Activated B cell treated with CpG ODN at 0.5 μM for 24 hours (primary cell): ENCODE measurements at regions not wholly inside any gene's neighbourhood (a gene's known extent, or its start where the extent isn't known, plus 50 kb on each side); places are given as distances from the start of the nearest gene placed in this dataset.
"Not testable (repeated sequence)": the region's sequence is repeated elsewhere in the genome, so short reads cannot be mapped to it uniquely, and the experiment has no call there.

ENCODE experiments used
- ATAC-seq: fragments of 200-7000 bp; cut with Tn5 transposase; one replicate; pipeline ENCODE4 v1.10.0; 2021; ENCODE audit warnings: low read depth, mild to moderate bottlenecking, moderate library complexity
- CTCF ChIA-PET: fragments of 350-600 bp; sonication (Branson Sonifier 250); formaldehyde crosslinking; loops from one replicate; lab custom pipeline; 2021; ENCODE audit warnings: antibody characterized with exemption; lab: Charles Lee
- POLR2A ChIA-PET: fragments of 350-600 bp; sonication (Branson Sonifier 250); formaldehyde crosslinking; loops from one replicate; lab custom pipeline; 2021; ENCODE audit warnings: antibody characterized with exemption; lab: Charles Lee
- DNase-seq: peaks from one replicate; pipeline ENCODE4 v3.0.0; 2022
- H3K27ac Mint-ChIP-seq: one replicate; pipeline ENCODE4 v1.8.0; 2020; ENCODE audit warnings: mixed read lengths
- H3K27me3 Mint-ChIP-seq: one replicate; pipeline ENCODE4 v1.8.0; 2021; ENCODE audit warnings: mixed read lengths
- H3K36me3 Mint-ChIP-seq: one replicate; pipeline ENCODE4 v1.8.0; 2021; ENCODE audit warnings: low read depth, mixed read lengths
- H3K4me1 Mint-ChIP-seq: one replicate; pipeline ENCODE4 v1.8.0; 2021; ENCODE audit warnings: mixed read lengths
- H3K4me3 Mint-ChIP-seq: one replicate; pipeline ENCODE4 v1.8.0; 2020; ENCODE audit warnings: mild to moderate bottlenecking, mixed read lengths
- H3K9me3 Mint-ChIP-seq: one replicate; pipeline ENCODE4 v1.8.0; 2020; ENCODE audit warnings: mixed read lengths
- CTCF ChIP-seq: fragments of 200-600 bp; IDR thresholded peaks from one replicate; pipeline ENCODE4 v1.8.0; 2022; ENCODE audit warnings: antibody characterized with exemption, mild to moderate bottlenecking
- intact Hi-C: fragments of 100-400 bp; cut with micrococcal nuclease; formaldehyde crosslinking; loops from one replicate; pipeline ENCODE4 v1.15.1; 2024

DNA sequence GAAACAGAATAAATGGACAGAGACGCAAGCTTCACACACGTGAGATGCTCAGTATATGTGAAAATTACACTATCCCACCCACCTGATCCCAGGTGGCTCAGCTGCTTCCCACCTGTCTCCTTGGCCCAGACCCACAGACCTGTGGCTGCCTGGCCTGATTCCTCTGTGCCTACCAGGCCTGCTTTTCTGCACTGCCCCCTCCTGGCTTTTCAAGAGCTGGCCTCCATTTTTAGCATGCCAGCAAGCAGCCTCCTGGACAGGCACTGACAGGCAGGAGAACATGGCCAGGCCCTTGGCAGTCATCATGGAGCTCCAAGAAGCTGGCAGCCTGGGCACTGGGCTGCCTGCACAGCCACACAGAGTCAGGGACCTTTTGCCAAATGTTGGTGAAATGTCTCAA is 79.5 kb upstream of the HMGXB4 start:
- no peaks in the 10 kb centered on the region for H3K36me3 Mint-ChIP-seq
- TF ChIP-seq CTCF = no peak
- ChIA-PET CTCF (no interaction called here), POLR2A (no interaction called here)
- H3K4me3 Mint-ChIP-seq = no peak overlapping the region
- no peak for ATAC-seq
- H3K9me3 Mint-ChIP-seq = peaks cover 3% of the 10 kb centered on the region
- intact Hi-C loops = no loop called here
- no peak overlapping the region for H3K27ac Mint-ChIP-seq
- H3K4me1 Mint-ChIP-seq = no peaks in the 10 kb centered on the region
- no peak for DNase-seq
- peaks cover 25% of the 10 kb centered on the region for H3K27me3 Mint-ChIP-seq

GRCh38 chr22:35178446-35178845 is 78.8 kb upstream of the HMGXB4 start:
- POLR2A ChIA-PET = no interaction called here
- ATAC-seq (no peak), DNase-seq (no peak)
- intact Hi-C loops = no loop called here
- Mint-ChIP-seq H3K27me3 (peaks cover 25% of the 10 kb centered on the region), H3K4me3 (no peak overlapping the region), H3K9me3 (peaks cover 3% of the 10 kb centered on the region), H3K4me1 (no peaks in the 10 kb centered on the region), H3K36me3 (no peaks in the 10 kb centered on the region), H3K27ac (no peak overlapping the region)
- TF ChIP-seq CTCF = no peak
- CTCF ChIA-PET = no interaction called here

DNA sequence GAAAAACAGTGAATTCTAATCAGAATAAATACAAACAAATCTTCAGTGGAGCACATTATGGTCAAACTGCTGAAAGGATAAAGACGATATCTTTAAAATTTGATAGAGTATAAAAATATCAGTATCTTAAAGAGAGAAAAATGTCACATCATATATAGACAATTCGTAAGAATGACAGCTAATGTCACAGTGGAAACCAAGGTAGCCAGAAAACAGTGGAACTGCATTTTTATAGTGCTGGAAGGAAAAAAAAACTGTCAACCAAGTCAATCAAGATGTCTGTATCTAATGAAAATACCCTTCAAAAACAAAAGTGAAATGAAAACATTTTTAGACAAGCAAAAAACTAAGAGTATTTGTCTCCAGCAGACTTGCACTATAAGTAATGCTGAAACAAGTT is 73.4 kb upstream of the HMGXB4 start:
- no peak for ATAC-seq
- intact Hi-C loops = no loop called here
- no peak for TF ChIP-seq CTCF
- peaks cover 5% of the 10 kb centered on the region for H3K9me3 Mint-ChIP-seq
- ChIA-PET POLR2A (no interaction called here), CTCF (no interaction called here)
- H3K36me3 Mint-ChIP-seq = no peaks in the 10 kb centered on the region
- H3K4me3 Mint-ChIP-seq = no peak overlapping the region
- H3K27ac Mint-ChIP-seq = no peak overlapping the region
- no peaks in the 10 kb centered on the region for H3K4me1 Mint-ChIP-seq
- peaks cover 7% of the 10 kb centered on the region for H3K27me3 Mint-ChIP-seq
- DNase-seq = no peak

DNA sequence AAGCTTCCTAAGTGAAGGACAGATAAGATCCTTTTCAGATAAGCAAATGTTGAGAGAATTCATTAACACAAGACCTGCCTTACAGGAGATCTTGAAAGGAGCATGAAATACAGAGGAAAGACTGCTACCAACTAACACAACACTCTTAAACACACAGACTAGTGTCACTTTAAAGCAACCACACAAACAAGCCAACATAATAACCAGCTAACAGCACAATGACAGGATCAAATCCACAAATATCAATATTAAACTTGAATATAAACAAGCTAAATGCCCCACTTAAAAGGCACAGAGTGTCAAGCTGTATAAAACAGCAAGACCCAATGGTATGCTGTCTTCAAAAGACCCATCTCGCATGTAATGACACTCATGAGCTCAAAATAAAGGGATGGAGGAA is 70.8 kb upstream of the HMGXB4 start:
- POLR2A ChIA-PET = no interaction called here
- no peak for DNase-seq
- Mint-ChIP-seq H3K4me3 (no peak overlapping the region), H3K27me3 (no peaks in the 10 kb centered on the region), H3K4me1 (no peaks in the 10 kb centered on the region), H3K9me3 (peaks cover 16% of the 10 kb centered on the region), H3K36me3 (no peaks in the 10 kb centered on the region), H3K27ac (no peak overlapping the region)
- TF ChIP-seq CTCF = no peak
- intact Hi-C loops = no loop called here
- CTCF ChIA-PET = no interaction called here
- no peak for ATAC-seq

GRCh38 chr22:35188930-35189329 is 68.4 kb upstream of the HMGXB4 start:
- H3K4me3 Mint-ChIP-seq, H3K4me1 Mint-ChIP-seq, POLR2A ChIA-PET, DNase-seq, CTCF ChIA-PET, intact Hi-C loops, H3K27ac Mint-ChIP-seq, H3K27me3 Mint-ChIP-seq, ATAC-seq, H3K36me3 Mint-ChIP-seq: not testable (repeated sequence)
- peaks cover 18% of the 10 kb centered on the region for H3K9me3 Mint-ChIP-seq

GRCh38 chr22:35189559-35189958 is 67.7 kb upstream of the HMGXB4 start:
- ChIA-PET CTCF (no interaction called here), POLR2A (no interaction called here)
- ATAC-seq = no peak
- no peak overlapping the region for H3K27ac Mint-ChIP-seq
- H3K9me3 Mint-ChIP-seq = peaks cover 18% of the 10 kb centered on the region
- H3K4me1 Mint-ChIP-seq = no peaks in the 10 kb centered on the region
- H3K36me3 Mint-ChIP-seq = no peaks in the 10 kb centered on the region
- TF ChIP-seq CTCF = no peak
- no peaks in the 10 kb centered on the region for H3K27me3 Mint-ChIP-seq
- no peak overlapping the region for H3K4me3 Mint-ChIP-seq
- no peak for DNase-seq
- intact Hi-C loops = no loop called here
